GM20431 (cell line): ENCODE measurements at regions not wholly inside any gene's neighbourhood (a gene's known extent, or its start where the extent isn't known, plus 50 kb on each side); places are given as distances from the start of the nearest gene placed in this dataset.

Experiments
- in situ Hi-C: fragments of 300-500 bp; cut with MseI, MboI; formaldehyde crosslinking; loops from one replicate; pipeline ENCODE4 v1.15.0; 2020; ENCODE audit warnings: low sequenced_read_pairs; ENCODE audit not compliant: unreplicated experiment

GRCh38 chr20:24827603-24828295, 121.3 kb upstream of the CST7 start:
- in situ Hi-C loops, result no loop called here

DNA sequence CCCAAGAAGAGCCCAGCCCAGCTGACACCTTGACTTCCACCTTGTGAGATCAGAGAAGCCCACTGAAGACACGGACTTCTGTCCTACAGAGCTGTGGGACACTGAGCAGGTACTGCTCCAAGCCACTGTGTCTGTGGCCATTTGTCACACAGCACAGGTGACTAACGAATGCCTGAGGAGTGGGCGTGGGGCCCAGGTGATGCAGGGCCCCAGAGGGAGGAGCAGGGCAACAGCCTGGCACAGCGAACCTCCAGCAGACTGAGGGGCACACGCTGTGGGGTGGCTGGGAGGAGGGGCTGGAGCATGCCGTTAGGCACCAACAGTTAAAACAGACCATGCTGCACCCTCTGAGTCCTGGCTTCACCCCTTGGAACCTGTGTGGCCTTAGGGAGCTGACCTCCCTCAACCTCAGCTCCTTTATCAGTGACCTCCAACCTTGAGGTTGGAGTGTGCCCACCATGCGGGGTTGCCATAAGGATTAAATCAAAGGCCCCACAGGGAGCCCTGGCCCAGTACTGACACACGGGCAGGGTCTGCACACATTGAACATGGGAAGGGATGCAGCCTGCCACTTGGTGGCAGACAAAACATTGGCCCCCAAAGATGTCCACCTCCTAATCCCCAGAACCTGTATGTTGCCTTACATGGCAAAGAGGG, 119.9 kb upstream of the CST7 start:
- in situ Hi-C loops, result no loop called here

- in situ Hi-C loops, result no loop called here
Observed at GRCh38 chr20:24829649-24830370, 119.3 kb upstream of the CST7 start.

- in situ Hi-C loops, result no loop called here
Observed at GRCh38 chr20:24830649-24831048, 118.4 kb upstream of the CST7 start.

GRCh38 chr20:24831232-24831631, 117.8 kb upstream of the CST7 start:
- in situ Hi-C loops, result no loop called here

DNA sequence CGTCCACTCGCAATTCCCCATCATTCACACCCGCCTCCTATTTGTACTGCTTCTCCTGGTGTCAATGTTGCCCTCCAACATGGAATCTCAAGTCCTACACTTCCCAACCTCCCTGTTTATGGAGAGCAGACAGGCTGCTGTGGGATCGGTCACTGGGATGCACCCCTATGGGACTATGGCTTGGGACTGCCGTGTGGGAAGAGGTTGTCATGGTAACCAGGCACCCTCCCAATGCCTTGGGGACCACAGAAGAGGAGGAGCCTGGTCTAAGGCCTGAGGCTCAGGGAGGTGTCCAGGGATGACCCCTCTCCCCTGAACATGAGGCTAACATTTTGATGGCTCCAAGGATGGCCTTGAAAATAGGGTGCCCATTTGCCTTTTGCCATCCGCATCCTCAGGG, 116.6 kb upstream of the CST7 start:
- in situ Hi-C loops, result no loop called here

DNA sequence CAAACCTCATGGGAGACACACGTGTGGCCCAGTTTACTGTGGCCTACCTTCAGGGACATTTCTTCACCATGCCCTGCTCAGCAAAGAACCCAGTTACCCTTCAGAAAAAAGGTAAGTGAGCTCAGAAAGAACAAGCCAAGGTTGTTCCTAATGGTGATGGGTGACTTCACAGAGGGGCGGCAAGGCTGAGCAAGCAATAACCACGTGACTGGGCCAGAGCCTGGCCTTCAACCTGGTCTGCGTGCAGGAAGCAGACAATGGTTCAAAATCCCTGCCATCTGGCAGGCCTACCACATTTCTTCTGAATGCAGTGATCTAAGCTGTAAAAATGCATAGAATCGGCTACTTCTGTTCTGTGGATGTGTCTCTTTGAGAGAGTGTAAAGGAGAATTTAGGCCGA, 115.5 kb upstream of the CST7 start:
- in situ Hi-C loops, result no loop called here

- in situ Hi-C loops, result no loop called here
Observed at GRCh38 chr20:24834310-24834709, 114.8 kb upstream of the CST7 start.

DNA sequence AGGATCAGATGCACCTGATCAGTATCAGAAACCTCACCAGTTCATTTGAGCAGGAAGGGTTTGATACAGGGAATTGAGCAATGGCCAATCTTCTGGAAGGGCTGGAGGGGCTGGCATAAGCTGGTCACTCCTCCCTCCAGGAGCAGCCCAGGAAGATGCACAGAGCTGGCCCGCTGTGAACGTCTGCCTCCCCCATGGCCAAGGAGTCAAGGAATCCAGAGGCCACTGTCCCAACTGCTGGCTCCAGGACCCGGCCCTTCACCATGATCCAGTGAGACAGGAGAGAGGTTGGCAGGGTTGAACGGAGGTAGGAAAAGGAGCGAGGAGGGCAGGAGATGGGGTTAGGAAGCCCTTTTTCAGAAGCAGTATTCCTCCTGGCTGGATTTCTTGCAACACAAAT, 113.9 kb upstream of the CST7 start:
- in situ Hi-C loops, result no loop called here

DNA sequence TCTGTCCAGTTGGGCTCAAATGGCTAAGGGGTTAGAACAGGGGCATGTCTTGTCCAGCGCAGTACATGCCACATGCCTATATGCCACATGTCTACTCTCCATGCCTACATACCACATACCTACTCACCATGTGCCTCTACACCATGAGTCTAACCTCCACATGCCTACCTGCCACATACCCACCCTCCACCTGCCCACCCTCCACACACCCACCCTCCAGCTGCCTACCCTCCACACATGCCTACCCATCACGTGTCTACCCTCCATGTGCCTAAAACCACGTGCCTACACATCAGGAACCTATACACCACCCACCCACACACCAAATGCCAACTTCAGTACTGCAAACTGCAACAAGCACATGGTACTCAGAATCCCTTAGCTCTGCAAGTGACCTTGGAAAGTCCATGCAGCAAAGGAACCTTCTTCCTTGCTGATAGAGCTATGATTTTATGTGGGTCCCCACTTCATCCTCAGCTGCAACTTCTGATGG, 113.0 kb upstream of the CST7 start:
- in situ Hi-C loops, result no loop called here

DNA sequence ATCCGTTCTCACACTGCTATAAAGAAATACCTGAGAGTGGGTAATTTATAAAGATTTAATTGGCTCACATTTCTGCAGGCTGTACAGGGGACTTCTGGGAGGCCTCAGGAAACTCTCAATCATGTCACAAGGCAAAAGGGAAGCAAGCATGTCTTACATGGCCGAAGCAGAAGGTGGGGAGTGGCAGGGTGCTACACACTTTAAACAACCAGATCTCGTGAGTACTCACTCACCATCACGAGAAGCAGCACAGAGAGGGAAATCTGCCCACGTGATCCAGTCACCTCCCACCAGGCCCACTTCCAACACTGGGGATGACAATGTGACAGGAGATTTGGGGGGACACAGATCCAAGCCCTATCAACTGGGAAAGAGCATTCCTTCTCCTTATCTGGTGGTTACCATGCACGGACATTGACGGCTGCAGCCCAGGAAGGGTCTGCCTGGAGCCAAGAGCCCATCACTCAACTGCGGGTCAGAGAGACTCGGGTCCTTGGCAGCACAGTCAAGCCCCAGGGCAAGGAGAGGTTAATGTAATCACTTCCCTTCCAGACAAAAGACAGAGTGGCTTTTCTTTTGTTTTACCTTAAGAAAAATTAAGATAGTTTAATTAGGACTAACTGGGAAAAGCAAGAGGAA, 112.3 kb upstream of the CST7 start:
- in situ Hi-C loops, result no loop called here

GRCh38 chr20:24837781-24838450, 111.2 kb upstream of the CST7 start:
- in situ Hi-C loops, result no loop called here

DNA sequence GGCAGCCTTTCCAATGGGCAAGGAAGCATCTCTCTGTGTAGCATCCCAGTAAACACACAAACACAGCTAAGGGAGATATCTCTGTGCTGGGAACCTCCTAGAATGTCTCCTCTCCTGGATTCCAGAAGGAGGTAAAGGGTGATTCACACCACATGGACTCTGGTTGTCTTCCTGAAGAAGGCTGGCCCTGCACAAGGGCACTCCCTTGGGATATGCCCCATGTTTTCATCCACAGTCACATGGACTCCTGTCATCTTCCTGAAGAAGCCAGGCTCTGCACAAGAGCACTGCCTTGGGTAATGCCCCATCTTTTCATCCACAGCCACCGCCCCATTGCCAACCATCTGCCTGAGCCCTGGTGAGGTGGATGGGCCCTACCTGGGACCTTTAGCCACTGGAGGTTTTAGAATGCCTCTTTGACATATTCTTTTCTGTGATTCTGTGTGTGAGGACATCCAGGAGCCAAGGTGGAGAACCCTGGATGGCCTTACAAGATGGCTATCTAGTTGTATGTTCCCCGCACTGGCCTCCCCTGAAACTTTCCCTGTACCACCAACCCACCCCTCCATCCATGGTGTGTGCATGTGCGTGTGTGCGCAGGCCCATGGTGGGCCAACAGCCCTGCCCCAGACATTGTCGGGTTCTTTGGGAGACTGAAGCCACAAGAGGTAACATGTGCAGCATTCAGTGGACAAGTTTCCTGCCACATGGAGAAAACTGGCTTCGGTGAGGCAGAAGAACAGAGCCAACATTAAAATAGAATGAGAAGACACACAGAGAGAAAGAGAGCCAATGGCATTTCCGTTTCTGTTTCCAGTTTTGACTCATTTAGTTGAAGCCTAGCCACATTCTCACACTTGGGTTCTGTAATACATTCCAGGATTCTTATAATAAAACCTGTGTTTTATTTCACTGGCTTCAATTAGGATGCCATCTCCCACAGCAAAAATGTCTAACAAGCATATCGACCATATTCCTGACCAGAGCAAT, 110.2 kb upstream of the CST7 start:
- in situ Hi-C loops, result no loop called here

- in situ Hi-C loops, result no loop called here
Observed at GRCh38 chr20:24840121-24840713, 108.9 kb upstream of the CST7 start.

- in situ Hi-C loops, result no loop called here
Observed at GRCh38 chr20:24842274-24842917, 106.7 kb upstream of the CST7 start.

DNA sequence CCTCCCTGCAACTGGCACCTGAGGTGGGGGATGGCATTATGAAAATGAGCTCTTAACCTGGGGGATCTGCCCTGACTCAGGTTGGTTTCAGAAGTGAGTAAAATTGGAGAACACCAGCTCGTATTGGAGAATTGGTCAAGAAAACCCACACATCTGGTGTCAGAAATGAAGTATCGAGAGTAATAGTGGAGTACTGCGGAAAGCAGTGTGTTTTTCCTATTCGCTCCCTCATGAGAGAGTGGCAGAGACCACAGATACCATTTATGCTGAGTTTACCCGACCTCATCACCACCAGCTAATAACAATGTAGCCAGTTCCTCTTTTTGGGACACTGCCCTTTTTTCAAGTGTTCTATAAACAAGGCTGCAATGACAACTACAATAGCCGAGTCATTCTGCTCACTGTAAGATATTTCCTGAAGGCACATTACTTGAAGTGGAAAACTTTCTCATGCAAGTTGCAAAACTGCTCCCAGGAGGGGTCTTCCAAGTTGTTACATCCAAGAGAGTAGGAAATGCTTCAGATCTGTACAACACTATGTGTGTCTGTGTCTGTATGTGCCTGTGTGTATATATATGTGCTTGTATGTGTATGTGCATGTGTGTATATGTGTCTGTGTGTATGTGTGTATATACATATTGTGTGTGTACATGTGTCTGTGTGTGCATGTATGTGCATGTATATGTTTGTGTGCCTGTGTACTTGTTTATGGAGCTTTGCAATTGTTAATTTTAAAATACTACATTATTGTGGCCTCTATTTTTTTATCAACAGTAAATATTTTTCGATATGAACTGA, 106.0 kb upstream of the CST7 start:
- in situ Hi-C loops, result no loop called here

DNA sequence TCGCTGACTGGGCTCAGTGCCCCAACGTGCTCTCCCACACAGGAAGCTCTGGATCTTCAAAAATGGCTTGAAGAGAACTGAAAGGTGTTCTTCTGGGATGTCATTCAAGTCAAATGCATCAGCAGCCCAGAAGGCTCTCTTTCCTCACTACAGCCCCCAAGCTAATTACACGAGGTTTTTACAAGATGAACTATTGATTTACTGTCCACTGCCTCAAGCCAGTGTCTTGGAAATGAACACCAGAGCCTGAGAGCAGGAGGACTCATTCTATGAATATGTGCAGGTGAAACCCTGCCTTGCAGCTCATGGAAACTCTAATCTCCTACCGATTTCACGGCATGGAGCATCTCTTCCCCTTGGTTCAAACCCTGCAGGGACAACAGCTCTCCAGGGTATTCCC, 98.9 kb upstream of the CST7 start:
- in situ Hi-C loops, result no loop called here
